Astrocyte (in vitro differentiated cells and primary cell): ENCODE measurements at regions not wholly inside any gene's neighbourhood (a gene's known extent, or its start where the extent isn't known, plus 50 kb on each side); places are given as distances from the start of the nearest gene placed in this dataset.

Experiments
- EZH2 ChIP-seq: IDR thresholded peaks from 2 replicates; pipeline ENCODE4 v1.6.1; 2012; ENCODE audit warnings: mild to moderate bottlenecking, low read length, inconsistent platforms; ENCODE audit not compliant: insufficient read depth
- TF ChIP-seq, protein P1 (sequence below): IDR thresholded peaks from 2 replicates; pipeline ENCODE4 v1.5.1; 2011; ENCODE audit warnings: low read depth, mild to moderate bottlenecking, inconsistent platforms, low read length, moderate library complexity; ENCODE audit not compliant: insufficient read depth

DNA sequence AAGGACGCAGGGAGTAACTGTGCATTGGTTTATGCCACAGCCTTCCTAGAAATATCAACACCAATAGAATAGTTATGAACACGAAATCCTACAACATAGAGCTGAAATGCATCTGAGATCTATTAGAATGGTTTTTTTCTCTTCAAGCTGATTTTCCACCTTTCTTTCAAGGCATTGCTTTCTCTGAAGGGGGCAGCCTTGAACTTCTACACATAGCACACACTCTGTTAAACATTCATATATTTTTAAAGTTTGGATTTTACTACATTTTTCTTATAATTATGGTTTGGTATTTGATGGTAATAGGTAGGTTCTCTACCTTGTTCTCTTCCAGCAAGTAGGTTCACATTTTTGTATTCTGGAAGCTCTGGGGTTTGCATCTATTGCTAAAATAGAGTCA, 661.8 kb downstream of the SEMA5A start:
- TF ChIP-seq, protein P1, sequence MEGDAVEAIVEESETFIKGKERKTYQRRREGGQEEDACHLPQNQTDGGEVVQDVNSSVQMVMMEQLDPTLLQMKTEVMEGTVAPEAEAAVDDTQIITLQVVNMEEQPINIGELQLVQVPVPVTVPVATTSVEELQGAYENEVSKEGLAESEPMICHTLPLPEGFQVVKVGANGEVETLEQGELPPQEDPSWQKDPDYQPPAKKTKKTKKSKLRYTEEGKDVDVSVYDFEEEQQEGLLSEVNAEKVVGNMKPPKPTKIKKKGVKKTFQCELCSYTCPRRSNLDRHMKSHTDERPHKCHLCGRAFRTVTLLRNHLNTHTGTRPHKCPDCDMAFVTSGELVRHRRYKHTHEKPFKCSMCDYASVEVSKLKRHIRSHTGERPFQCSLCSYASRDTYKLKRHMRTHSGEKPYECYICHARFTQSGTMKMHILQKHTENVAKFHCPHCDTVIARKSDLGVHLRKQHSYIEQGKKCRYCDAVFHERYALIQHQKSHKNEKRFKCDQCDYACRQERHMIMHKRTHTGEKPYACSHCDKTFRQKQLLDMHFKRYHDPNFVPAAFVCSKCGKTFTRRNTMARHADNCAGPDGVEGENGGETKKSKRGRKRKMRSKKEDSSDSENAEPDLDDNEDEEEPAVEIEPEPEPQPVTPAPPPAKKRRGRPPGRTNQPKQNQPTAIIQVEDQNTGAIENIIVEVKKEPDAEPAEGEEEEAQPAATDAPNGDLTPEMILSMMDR: no peak
- no peak for TF ChIP-seq EZH2
